GM12872 (cell line): ENCODE measurements at regions not wholly inside any gene's neighbourhood (a gene's known extent, or its start where the extent isn't known, plus 50 kb on each side); places are given as distances from the start of the nearest gene placed in this dataset.

Experiments
- TF ChIP-seq, protein P1 (sequence below): IDR thresholded peaks from 3 replicates; pipeline ENCODE4 v1.5.1; 2011; ENCODE audit warnings: low read depth, mild to moderate bottlenecking, low read length, moderate library complexity; ENCODE audit not compliant: insufficient read depth

DNA sequence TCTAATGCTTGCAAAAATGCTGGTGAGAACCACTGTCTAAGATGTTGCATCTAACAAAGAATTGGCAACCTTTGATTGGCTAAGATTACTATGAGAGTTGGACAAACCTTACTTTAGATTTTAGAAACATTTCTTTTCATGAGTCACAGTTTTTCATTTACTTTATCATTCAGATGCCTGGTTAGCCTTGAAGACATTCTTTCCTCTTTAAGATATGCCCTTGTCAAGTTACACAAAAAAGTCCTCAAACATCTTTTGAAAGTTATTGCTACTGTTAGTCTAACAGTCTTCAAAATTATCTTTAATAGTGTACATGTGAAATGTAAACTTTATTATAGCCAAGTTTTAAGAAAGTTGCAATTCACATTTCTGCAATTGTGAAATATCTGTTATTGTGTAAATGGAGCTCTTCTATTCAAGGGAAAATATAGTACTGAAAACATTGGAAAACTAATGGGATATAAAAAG is 276.3 kb downstream of the RND3 start:
- TF ChIP-seq, protein P1, sequence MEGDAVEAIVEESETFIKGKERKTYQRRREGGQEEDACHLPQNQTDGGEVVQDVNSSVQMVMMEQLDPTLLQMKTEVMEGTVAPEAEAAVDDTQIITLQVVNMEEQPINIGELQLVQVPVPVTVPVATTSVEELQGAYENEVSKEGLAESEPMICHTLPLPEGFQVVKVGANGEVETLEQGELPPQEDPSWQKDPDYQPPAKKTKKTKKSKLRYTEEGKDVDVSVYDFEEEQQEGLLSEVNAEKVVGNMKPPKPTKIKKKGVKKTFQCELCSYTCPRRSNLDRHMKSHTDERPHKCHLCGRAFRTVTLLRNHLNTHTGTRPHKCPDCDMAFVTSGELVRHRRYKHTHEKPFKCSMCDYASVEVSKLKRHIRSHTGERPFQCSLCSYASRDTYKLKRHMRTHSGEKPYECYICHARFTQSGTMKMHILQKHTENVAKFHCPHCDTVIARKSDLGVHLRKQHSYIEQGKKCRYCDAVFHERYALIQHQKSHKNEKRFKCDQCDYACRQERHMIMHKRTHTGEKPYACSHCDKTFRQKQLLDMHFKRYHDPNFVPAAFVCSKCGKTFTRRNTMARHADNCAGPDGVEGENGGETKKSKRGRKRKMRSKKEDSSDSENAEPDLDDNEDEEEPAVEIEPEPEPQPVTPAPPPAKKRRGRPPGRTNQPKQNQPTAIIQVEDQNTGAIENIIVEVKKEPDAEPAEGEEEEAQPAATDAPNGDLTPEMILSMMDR = no peak

DNA sequence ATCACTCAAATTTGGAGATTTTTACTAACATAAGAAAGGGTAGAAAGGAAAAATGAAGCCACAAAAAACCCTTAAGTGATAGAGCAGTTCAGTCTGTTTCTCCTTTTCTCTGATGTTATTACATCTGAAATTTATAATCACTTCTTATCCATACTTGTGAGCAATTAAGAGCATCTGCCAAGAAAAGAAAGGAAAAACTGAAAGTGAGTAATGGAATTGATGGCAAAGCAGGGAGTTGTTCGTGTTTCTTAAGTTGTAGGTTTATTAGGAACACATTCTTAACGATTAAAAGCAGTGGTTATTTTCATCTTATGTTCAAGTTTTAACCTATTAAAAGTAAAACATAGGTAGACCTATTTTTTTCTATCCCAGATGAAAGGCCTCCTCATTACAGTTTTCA is 277.7 kb downstream of the RND3 start:
- TF ChIP-seq, protein P1 = no peak

DNA sequence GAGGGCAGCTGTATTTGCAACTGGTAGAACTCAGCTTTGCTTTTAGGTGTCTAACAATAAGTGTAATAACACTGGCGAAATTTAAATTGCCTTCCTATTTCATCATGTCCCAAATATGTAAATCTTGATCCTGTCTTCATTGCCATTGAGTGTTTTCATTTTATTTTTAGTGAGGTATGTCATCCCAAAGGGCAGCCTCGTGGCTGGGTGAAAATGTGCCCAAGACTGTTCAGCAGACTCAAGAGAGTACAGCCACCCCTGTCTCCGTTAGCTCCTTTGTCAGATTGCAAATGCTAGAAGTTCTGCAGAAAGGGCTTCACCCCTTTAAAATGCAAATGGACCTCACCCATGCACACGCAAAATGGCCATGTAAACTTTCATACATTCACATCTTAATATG is 278.8 kb downstream of the RND3 start:
- TF ChIP-seq, protein P1 = no peak

DNA sequence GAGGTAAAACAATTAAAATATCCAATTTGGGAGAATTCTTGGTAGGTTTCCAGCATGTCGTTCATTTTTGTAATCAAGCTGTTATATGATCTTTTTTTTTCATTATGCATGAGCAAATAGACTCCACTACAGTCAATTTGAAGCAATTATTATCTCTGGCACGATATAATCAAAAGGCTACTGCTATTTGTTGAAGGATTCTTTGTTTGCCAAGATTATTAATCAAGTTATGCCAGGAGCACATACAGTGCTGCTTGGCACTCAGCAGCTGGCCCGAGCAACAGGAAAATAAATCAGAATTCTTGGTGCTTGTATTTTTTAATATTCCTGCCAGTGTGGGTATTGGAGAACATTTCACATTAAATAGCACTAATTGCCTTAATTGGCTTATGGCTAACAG is 279.5 kb downstream of the RND3 start:
- TF ChIP-seq, protein P1 = no peak

DNA sequence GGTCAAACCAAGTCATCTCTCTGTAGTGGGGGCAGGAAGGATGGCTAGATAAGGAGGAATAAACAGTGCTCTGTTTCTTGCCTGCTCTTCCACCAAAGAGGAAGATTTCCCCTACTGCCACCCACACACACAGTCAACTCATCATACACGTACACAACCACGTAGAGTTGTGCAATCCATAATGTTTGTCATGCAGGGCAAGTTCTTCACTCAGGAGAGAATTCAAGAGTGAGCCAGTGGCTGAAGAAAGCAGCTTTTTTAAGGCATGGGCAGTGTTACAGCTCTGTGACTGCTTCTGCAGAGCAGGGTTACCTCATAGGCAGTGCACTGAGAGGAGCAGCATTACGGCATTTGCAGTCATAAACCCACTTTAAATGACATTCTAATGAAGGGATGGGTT is 283.0 kb downstream of the RND3 start:
- TF ChIP-seq, protein P1 = no peak

DNA sequence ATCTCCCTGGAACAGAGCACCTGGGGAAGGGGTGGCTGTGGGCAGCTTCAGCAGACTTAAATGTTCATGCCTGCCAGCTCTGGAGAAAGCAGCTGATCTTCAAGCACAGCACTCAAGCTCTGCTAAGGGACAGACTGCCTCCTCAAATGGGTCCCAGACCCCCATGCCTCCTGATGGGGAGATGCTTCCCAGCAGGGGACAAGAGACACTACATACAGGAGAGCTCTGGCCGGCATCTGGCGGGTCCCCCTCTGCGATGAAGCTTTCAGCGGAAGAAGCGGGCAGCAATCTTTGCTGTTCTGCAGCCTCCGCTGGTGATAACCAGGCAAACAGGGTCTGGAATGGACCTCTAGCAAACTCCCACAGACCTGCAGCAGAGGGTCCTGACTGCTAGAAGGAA is 294.8 kb downstream of the RND3 start:
- TF ChIP-seq, protein P1 = no peak

DNA sequence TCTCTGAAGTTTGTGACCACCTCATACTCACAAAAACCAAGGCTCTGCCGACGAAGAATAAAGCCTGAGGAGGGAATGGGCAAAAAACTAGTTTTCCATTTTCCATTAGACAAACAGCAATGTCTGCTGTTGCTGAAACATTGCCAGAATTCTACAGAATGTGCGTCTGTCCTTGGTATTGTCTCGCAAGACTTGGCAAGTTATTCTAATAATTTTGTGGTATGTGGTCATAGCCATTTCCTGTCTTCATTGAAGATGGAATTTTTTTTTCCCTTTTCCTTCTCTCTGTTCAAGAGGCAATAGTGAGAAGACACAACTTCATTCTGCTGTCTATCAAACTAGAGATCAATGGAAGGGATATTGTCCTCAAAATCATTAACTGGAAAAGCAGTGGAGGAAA is 296.1 kb downstream of the RND3 start:
- TF ChIP-seq, protein P1 = no peak

DNA sequence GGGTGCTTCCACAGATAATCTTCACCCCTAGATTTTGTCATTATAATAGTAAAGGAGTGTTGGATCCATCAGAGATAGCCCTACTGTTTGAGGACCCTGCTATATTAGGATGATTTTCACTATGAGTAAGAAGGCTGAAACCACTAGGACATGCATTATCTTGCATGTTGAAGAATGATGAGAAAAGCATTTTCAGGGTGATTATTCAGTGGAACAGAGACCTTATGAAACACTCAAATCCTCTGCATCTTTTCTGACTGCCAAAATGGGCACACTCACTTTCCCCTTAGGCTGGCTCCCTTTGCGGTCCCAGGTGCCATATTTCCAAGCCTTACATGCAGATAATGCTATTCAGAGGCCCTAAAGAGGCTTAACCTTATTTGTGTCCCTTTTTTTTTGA is 296.9 kb downstream of the RND3 start:
- TF ChIP-seq, protein P1 = no peak
